IMR-90 (cell line): ENCODE measurements at regions not wholly inside any gene's neighbourhood (a gene's known extent, or its start where the extent isn't known, plus 50 kb on each side); places are given as distances from the start of the nearest gene placed in this dataset.

Source experiments
- ATAC-seq: fragments of 200-7000 bp; cut with Tn5 transposase; 2 replicates; pipeline ENCODE4 v1.9.1; 2020; ENCODE audit warnings: low read depth, mild to moderate bottlenecking, moderate library complexity
- BruUV-seq: library from RNA; stranded (reverse); fragments of 400-500 nt; replicated peaks from 2 replicates; lab custom pipeline; 2021; lab: Mats Ljungman, UMichigan
- CTCF ChIA-PET: fragments of 300-600 bp; formaldehyde crosslinking; extraction: SDS; loops from one replicate; lab custom pipeline; 2021; ENCODE audit warnings: antibody characterized with exemption; lab: Yijun Ruan, JAX
- POLR2A ChIA-PET: fragments of 300-600 bp; sonication (Branson Sonifier 250); formaldehyde crosslinking; loops from one replicate; lab custom pipeline; 2022; ENCODE audit warnings: antibody characterized with exemption; ENCODE audit not compliant: unreplicated experiment; lab: Charles Lee
- DNase-seq: peaks from one replicate; pipeline ENCODE4 v3.0.0; 2013
- H2AFZ ChIP-seq: replicated peaks from 2 replicates; pipeline ENCODE3; 2013; ENCODE audit warnings: low read length, mild to moderate bottlenecking; ENCODE audit not compliant: poor library complexity
- H2AK5ac ChIP-seq: 2 replicates; pipeline ENCODE4 v1.6.1; 2013; ENCODE audit warnings: low read depth, low read length, inconsistent platforms
- H2AK9ac ChIP-seq: replicated peaks from 2 replicates; pipeline ENCODE3; 2013; ENCODE audit warnings: mild to moderate bottlenecking, low read depth, low read length, moderate library complexity; ENCODE audit not compliant: poor library complexity
- H2BK120ac ChIP-seq: 2 replicates; pipeline ENCODE4 v1.6.1; 2013; ENCODE audit warnings: low read depth, low read length, inconsistent platforms
- H2BK15ac ChIP-seq: 3 replicates; pipeline ENCODE4 v1.6.1; 2013; ENCODE audit warnings: low read depth, low read length, inconsistent platforms
- H2BK20ac ChIP-seq: 2 replicates; pipeline ENCODE4 v1.6.1; 2013; ENCODE audit warnings: low read depth, mild to moderate bottlenecking, inconsistent platforms, low read length, moderate library complexity
- H2BK5ac ChIP-seq: 2 replicates; pipeline ENCODE4 v1.6.1; 2013; ENCODE audit warnings: mild to moderate bottlenecking, low read depth, low read length, inconsistent platforms; ENCODE audit not compliant: poor library complexity, severe bottlenecking
- H3K14ac ChIP-seq: replicated peaks from 2 replicates; pipeline ENCODE4 v1.6.1; 2013; ENCODE audit warnings: low read depth, low read length, inconsistent platforms
- H3K18ac ChIP-seq: 2 replicates; pipeline ENCODE4 v1.6.1; 2013; ENCODE audit warnings: low read depth, low read length, control low read depth
- H3K23ac ChIP-seq: 2 replicates; pipeline ENCODE4 v1.6.1; 2013; ENCODE audit warnings: low read depth, low read length, inconsistent platforms
- H3K27ac ChIP-seq: 2 replicates; pipeline ENCODE4 v1.5.1; 2013; ENCODE audit warnings: mild to moderate bottlenecking, control low read depth, low read length; ENCODE audit not compliant: insufficient read depth
- H3K27me3 ChIP-seq: 2 replicates; pipeline ENCODE4 v1.6.1; 2013; ENCODE audit warnings: low read length; ENCODE audit not compliant: control insufficient read depth, insufficient read depth
- H3K36me3 ChIP-seq: 2 replicates; pipeline ENCODE4 v1.6.1; 2013; ENCODE audit warnings: low read length, mixed read lengths; ENCODE audit not compliant: control insufficient read depth, insufficient read depth
- H3K4ac ChIP-seq: 2 replicates; pipeline ENCODE4 v1.6.1; 2013; ENCODE audit warnings: low read depth, low read length, inconsistent platforms
- H3K4me1 ChIP-seq: 2 replicates; pipeline ENCODE4 v1.6.1; 2013; ENCODE audit warnings: low read length, mixed read lengths; ENCODE audit not compliant: control insufficient read depth, insufficient read depth
- H3K4me2 ChIP-seq: 2 replicates; pipeline ENCODE4 v1.6.1; 2013; ENCODE audit warnings: low read depth, mild to moderate bottlenecking, control low read depth, low read length, moderate library complexity
- H3K4me3 ChIP-seq: 2 replicates; pipeline ENCODE4 v1.5.1; 2013; ENCODE audit warnings: low read depth, mild to moderate bottlenecking, control low read depth, low read length, moderate library complexity; ENCODE audit not compliant: insufficient read depth
- H3K56ac ChIP-seq: 2 replicates; pipeline ENCODE4 v1.6.1; 2013; ENCODE audit warnings: low read length, inconsistent platforms; ENCODE audit not compliant: insufficient read depth; ENCODE audit errors: extremely low read depth
- H3K79me1 ChIP-seq, 2 experiments: 2 replicates each; pipeline ENCODE4 v1.6.1; 2013; ENCODE audit warnings: low read length in 2 of 2, inconsistent platforms in 1 of 2, low read depth in 1 of 2
- H3K9ac ChIP-seq: 2 replicates; pipeline ENCODE4 v1.6.1; 2013; ENCODE audit warnings: low read depth, low read length, control low read depth
- H3K9me1 ChIP-seq: 2 replicates; pipeline ENCODE4 v1.6.1; 2013; ENCODE audit warnings: low read length, inconsistent platforms; ENCODE audit not compliant: insufficient read depth
- H3K9me3 ChIP-seq: 2 replicates; pipeline ENCODE4 v1.6.1; 2013; ENCODE audit warnings: low read length; ENCODE audit not compliant: control insufficient read depth, insufficient read depth
- H4K20me1 ChIP-seq: 2 replicates; pipeline ENCODE4 v1.6.1; 2013; ENCODE audit warnings: low read length, inconsistent platforms; ENCODE audit not compliant: insufficient read depth
- H4K5ac ChIP-seq: 2 replicates; pipeline ENCODE4 v1.6.1; 2013; ENCODE audit warnings: mild to moderate bottlenecking, low read depth, low read length, control low read depth
- H4K8ac ChIP-seq, 2 experiments: 2 replicates each; pipeline ENCODE4 v1.6.1; 2013; ENCODE audit warnings: low read depth in 2 of 2, low read length in 2 of 2, control low read depth in 1 of 2, inconsistent platforms in 1 of 2
- H4K91ac ChIP-seq: 2 replicates; pipeline ENCODE4 v1.6.1; 2013; ENCODE audit warnings: low read depth, low read length, inconsistent platforms; ENCODE audit not compliant: insufficient read depth
- FOS ChIP-seq: fragments of 150-350 bp; IDR thresholded peaks from 2 replicates; pipeline ENCODE4 v1.6.1; 2016; ENCODE audit warnings: low read depth, low read length
- MAZ ChIP-seq: IDR thresholded peaks from 2 replicates; pipeline ENCODE4 v1.6.1; 2012; ENCODE audit warnings: low read depth, mild to moderate bottlenecking, low read length, improper control_type of control experiment, moderate library complexity, borderline replicate concordance
- MXI1 ChIP-seq: IDR thresholded peaks from 2 replicates; pipeline ENCODE4 v1.6.1; 2012; ENCODE audit warnings: low read depth, mild to moderate bottlenecking, low read length, moderate library complexity, borderline replicate concordance
- NFE2L2 ChIP-seq: fragments of 150-350 bp; IDR thresholded peaks from 2 replicates; pipeline ENCODE4 v1.6.1; 2016; ENCODE audit warnings: low read depth, mild to moderate bottlenecking, low read length
- RAD21 ChIP-seq: IDR thresholded peaks from 2 replicates; pipeline ENCODE4 v1.6.1; 2012; ENCODE audit warnings: low read length, improper control_type of control experiment
- RCOR1 ChIP-seq: IDR thresholded peaks from 2 replicates; pipeline ENCODE4 v1.6.1; 2012; ENCODE audit warnings: mild to moderate bottlenecking, low read length, improper control_type of control experiment; ENCODE audit not compliant: insufficient replicate concordance
- RFX5 ChIP-seq: IDR thresholded peaks from 2 replicates; pipeline ENCODE4 v1.8.0; 2012; ENCODE audit warnings: low read depth, mild to moderate bottlenecking, low read length, moderate library complexity
- SMC3 ChIP-seq: fragments of 150-350 bp; IDR thresholded peaks from 2 replicates; pipeline ENCODE4 v1.6.1; 2016; ENCODE audit warnings: low read depth, mild to moderate bottlenecking, antibody characterized with exemption, low read length, moderate library complexity
- WGBS, 2 experiments: methylation state at CpG; one replicate each; pipeline versions ENCODE4 v1.1.5 to v1.1.7; 2013; ENCODE audit warnings: missing lambda C conversion rate in 2 of 2; ENCODE audit not compliant: insufficient read length in 1 of 2; ENCODE audit errors: extremely low coverage in 2 of 2; 5-methylcytosine and 5-hydroxymethylcytosine counted together
- dilution Hi-C: fragments of 300-500 bp; cut with HindIII; formaldehyde crosslinking; loops from one replicate; pipeline ENCODE4 v1.14.3; 2018; ENCODE audit warnings: low sequenced_read_pairs; ENCODE audit not compliant: unreplicated experiment
- in situ Hi-C: fragments of 300-500 bp; cut with MboI; formaldehyde crosslinking; loops from 3 replicates; pipeline ENCODE4 v1.14.3; 2019; ENCODE audit warnings: low sequenced_read_pairs, inconsistent platforms, mixed read lengths
- intact Hi-C: fragments of 100-400 bp; cut with micrococcal nuclease; formaldehyde crosslinking; loops from 2 replicates; pipeline ENCODE4 v1.10.0; 2022
- TF ChIP-seq, protein P1 (sequence below): fragments of 150-350 bp; IDR thresholded peaks from 2 replicates; pipeline ENCODE4 v1.6.1; 2016; ENCODE audit warnings: low read depth, mild to moderate bottlenecking, low read length, moderate library complexity, borderline replicate concordance
- TF ChIP-seq, protein P2 (sequence below): conservative IDR thresholded peaks from 2 replicates; pipeline ENCODE4 v1.5.1; 2012; ENCODE audit warnings: mild to moderate bottlenecking, low read depth, low read length, improper control_type of control experiment

DNA sequence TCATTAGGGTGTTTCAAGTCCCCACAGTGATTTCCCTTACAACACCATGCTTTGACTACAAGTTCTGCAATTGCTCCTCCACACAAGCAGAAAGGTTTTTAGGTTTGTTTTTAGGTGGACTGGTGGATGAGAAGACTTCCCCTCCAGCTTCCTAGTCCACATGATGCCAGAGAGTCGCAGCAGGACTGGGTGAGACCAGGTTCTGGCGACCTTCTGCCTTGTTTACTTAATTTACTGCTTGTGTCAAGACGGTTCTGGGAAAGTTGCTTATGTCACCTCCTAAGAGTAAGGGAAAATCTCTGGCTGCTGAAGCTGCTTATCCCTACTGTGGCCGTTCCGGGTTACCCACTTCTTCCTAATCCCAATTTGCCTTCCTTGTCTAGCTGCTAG lies 76.4 kb downstream of the GLUL start:
- no peak for ATAC-seq
- Histone ChIP-seq H3K4me3 (no peak overlapping the region), H2AK9ac (no peak overlapping the region), H2AK5ac (no peak overlapping the region), H2AFZ (no peak overlapping the region), H3K4me2 (no peak overlapping the region), H2BK120ac (no peak overlapping the region), H3K18ac (no peak overlapping the region), H3K9me3 (no peaks in the 10 kb centered on the region), H3K27ac (no peak overlapping the region), H2BK15ac (no peak overlapping the region), H3K36me3 (no peaks in the 10 kb centered on the region), H3K79me1 (no peaks in the 10 kb centered on the region), H3K4ac (no peak overlapping the region), H3K14ac (no peak overlapping the region), H3K56ac (no peak overlapping the region), H2BK5ac (no peak overlapping the region), H4K5ac (no peak overlapping the region), H3K9ac (no peak overlapping the region), H4K91ac (no peak overlapping the region), H3K27me3 (no peaks in the 10 kb centered on the region), H2BK20ac (no peak overlapping the region), H4K8ac (no peak overlapping the region), H3K23ac (no peak overlapping the region), H3K9me1 (no peaks in the 10 kb centered on the region), H3K4me1 (no peaks in the 10 kb centered on the region), H4K20me1 (no peaks in the 10 kb centered on the region)
- BruUV-seq = no TSS peak
- POLR2A ChIA-PET = no interaction called here
- no peak for DNase-seq
- WGBS, 2 experiments = no CpG with 5 or more reads among the region's 5 CpGs
- in situ Hi-C loops = no loop called here
- TF ChIP-seq NFE2L2 (no peak), MAZ (no peak), RCOR1 (no peak), RAD21 (no peak), FOS (no peak), SMC3 (no peak), MXI1 (no peak), RFX5 (no peak)
- TF ChIP-seq, protein P1, sequence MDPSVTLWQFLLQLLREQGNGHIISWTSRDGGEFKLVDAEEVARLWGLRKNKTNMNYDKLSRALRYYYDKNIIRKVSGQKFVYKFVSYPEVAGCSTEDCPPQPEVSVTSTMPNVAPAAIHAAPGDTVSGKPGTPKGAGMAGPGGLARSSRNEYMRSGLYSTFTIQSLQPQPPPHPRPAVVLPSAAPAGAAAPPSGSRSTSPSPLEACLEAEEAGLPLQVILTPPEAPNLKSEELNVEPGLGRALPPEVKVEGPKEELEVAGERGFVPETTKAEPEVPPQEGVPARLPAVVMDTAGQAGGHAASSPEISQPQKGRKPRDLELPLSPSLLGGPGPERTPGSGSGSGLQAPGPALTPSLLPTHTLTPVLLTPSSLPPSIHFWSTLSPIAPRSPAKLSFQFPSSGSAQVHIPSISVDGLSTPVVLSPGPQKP = no peak
- TF ChIP-seq, protein P2, sequence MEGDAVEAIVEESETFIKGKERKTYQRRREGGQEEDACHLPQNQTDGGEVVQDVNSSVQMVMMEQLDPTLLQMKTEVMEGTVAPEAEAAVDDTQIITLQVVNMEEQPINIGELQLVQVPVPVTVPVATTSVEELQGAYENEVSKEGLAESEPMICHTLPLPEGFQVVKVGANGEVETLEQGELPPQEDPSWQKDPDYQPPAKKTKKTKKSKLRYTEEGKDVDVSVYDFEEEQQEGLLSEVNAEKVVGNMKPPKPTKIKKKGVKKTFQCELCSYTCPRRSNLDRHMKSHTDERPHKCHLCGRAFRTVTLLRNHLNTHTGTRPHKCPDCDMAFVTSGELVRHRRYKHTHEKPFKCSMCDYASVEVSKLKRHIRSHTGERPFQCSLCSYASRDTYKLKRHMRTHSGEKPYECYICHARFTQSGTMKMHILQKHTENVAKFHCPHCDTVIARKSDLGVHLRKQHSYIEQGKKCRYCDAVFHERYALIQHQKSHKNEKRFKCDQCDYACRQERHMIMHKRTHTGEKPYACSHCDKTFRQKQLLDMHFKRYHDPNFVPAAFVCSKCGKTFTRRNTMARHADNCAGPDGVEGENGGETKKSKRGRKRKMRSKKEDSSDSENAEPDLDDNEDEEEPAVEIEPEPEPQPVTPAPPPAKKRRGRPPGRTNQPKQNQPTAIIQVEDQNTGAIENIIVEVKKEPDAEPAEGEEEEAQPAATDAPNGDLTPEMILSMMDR = no peak
- intact Hi-C loops = no loop called here
- dilution Hi-C loops = no loop called here
- CTCF ChIA-PET = no interaction called here
